GM12878 (cell line): ENCODE measurements at regions not wholly inside any gene's neighbourhood (a gene's known extent, or its start where the extent isn't known, plus 50 kb on each side); places are given as distances from the start of the nearest gene placed in this dataset.

Source experiments
- ATF7 ChIP-seq: fragments of 450-650 bp; IDR thresholded peaks from 2 replicates; pipeline ENCODE4 v1.6.1; 2016; ENCODE audit warnings: low read depth, mild to moderate bottlenecking
- E2F8 ChIP-seq: fragments of 450-650 bp; IDR thresholded peaks from 2 replicates; pipeline ENCODE4 v1.6.1; 2018; ENCODE audit warnings: mild to moderate bottlenecking, low read depth, moderate library complexity; ENCODE audit not compliant: partially characterized antibody
- ETV6 ChIP-seq, 2 experiments: fragments of 450-650 bp in 1 of 2; IDR thresholded peaks in 1 of 2; conservative IDR thresholded peaks in 1 of 2; 2 replicates each; pipeline ENCODE4 v1.6.1; 2014; ENCODE audit warnings: antibody characterized with exemption in 1 of 2, borderline replicate concordance in 1 of 2, low read depth in 1 of 2, mild to moderate bottlenecking in 1 of 2, moderate library complexity in 1 of 2
- KAT2A ChIP-seq: conservative IDR thresholded peaks from 2 replicates; pipeline ENCODE4 v1.6.1; 2011; ENCODE audit warnings: low read depth, low read length; ENCODE audit not compliant: control insufficient read depth
- RBBP5 ChIP-seq: fragments of 200-600 bp; sonication (generic); conservative IDR thresholded peaks from 2 replicates; pipeline ENCODE4 v1.6.1; 2016
- TF ChIP-seq, protein P1 (sequence below): IDR thresholded peaks from 2 replicates; pipeline ENCODE4 v1.6.1; 2012; ENCODE audit warnings: improper control_type of control experiment, low read depth, low read length; ENCODE audit not compliant: insufficient replicate concordance

- TF ChIP-seq KAT2A (no peak), RBBP5 (no peak), ETV6 (conservative IDR thresholded peaks at IDR 0.05 in 1 of 2, IDR thresholded peaks at IDR 0.05 in 1 of 2; ENCODE audit: borderline replicate concordance in 1 of 2, low read depth in 1 of 2) (no peak), ATF7 (no peak), E2F8 (no peak)
- TF ChIP-seq, protein P1, sequence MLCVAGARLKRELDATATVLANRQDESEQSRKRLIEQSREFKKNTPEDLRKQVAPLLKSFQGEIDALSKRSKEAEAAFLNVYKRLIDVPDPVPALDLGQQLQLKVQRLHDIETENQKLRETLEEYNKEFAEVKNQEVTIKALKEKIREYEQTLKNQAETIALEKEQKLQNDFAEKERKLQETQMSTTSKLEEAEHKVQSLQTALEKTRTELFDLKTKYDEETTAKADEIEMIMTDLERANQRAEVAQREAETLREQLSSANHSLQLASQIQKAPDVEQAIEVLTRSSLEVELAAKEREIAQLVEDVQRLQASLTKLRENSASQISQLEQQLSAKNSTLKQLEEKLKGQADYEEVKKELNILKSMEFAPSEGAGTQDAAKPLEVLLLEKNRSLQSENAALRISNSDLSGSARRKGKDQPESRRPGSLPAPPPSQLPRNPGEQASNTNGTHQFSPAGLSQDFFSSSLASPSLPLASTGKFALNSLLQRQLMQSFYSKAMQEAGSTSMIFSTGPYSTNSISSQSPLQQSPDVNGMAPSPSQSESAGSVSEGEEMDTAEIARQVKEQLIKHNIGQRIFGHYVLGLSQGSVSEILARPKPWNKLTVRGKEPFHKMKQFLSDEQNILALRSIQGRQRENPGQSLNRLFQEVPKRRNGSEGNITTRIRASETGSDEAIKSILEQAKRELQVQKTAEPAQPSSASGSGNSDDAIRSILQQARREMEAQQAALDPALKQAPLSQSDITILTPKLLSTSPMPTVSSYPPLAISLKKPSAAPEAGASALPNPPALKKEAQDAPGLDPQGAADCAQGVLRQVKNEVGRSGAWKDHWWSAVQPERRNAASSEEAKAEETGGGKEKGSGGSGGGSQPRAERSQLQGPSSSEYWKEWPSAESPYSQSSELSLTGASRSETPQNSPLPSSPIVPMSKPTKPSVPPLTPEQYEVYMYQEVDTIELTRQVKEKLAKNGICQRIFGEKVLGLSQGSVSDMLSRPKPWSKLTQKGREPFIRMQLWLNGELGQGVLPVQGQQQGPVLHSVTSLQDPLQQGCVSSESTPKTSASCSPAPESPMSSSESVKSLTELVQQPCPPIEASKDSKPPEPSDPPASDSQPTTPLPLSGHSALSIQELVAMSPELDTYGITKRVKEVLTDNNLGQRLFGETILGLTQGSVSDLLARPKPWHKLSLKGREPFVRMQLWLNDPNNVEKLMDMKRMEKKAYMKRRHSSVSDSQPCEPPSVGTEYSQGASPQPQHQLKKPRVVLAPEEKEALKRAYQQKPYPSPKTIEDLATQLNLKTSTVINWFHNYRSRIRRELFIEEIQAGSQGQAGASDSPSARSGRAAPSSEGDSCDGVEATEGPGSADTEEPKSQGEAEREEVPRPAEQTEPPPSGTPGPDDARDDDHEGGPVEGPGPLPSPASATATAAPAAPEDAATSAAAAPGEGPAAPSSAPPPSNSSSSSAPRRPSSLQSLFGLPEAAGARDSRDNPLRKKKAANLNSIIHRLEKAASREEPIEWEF, result no peak
- TF ChIP-seq, all 136 proteins: peak for 0
Observed at GRCh38 chr2:146721486-146721885, 1123.3 kb upstream of the ACVR2A start (continued).
